SKM-1 (cell line): ENCODE measurements at regions not wholly inside any gene's neighbourhood (a gene's known extent, or its start where the extent isn't known, plus 50 kb on each side); places are given as distances from the start of the nearest gene placed in this dataset.

Experiments used
- DNase-seq: peaks from one replicate; lab custom pipeline; 2025; ENCODE audit not compliant: unreplicated experiment; lab: John Stamatoyannopoulos, UW

DNA sequence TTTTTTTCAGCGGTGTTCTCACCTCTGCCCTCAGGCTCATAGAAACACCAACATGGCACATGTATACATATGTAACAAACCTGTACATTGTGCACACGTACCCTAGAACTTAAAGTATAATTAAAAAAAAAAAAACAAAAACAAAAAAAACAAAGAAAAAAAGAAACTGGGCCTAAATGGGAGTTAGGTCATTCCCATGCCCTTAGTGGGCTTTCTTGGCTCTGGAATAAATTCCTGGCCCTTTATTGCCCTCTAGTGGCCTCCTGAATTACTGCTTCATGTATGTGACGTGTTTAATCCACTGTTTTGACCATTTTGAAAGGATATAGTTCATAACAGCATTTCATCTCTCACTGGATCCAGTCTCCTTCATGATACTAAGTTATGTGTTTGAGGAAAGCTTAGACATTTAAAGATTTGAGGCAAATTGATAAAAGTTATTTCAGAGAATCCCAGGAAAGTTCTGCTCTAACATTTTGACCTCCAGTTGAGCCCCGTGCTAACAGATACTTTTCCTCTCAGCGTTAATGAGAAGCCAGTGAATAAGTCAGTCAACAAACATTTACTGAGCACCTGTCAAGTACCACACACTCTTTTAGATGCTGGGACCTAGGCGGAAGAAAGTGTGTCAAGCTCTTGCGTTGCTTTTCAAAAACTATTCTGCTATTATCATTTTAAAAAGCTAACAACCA lies 54.7 kb upstream of the SYPL1 start:
- no peak for DNase-seq

DNA sequence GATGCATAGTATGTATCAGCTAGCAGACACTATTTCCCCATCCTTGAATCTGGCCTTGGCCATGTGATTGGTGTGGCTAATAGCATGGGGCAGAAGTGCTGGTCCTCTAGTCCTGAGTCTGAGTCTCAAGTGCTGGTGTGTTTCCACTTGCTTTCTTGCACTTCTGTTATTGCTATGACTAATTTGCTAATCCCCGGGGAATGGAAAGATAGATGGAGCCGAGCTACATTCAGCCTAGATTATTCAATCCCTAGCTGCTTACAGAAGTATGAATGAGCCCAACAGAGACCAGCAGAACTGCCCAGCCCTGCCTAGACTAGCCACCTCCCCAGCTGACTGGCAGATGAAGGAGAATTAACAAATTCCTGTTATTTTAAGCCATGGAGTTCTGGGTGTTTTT lies 53.2 kb upstream of the SYPL1 start:
- DNase-seq = no peak

DNA sequence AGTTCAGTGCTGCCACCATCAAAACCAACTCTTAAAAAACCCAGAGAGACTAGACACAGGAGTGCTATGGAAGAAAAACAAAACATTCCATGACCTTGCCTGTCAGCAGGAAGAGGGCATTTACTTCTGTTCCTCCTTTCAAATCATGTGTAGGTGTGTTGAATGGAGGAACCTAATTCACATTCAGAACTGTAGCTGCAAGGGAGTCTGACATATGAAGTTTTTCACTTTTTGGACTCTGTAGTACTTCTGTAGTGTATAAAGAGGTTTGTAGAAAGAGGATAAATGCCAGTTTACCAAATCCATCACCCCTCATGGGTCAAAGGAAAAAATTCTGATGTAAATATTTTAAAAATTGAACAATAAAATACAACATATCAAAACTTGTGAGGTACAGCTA lies 51.1 kb upstream of the SYPL1 start:
- DNase-seq = no peak
